ES-I3 (cell line): ENCODE measurements at regions not wholly inside any gene's neighbourhood (a gene's known extent, or its start where the extent isn't known, plus 50 kb on each side); places are given as distances from the start of the nearest gene placed in this dataset.
"Not testable (repeated sequence)": the region's sequence is repeated elsewhere in the genome, so short reads cannot be mapped to it uniquely, and the experiment has no call there.

Source experiments
- H3K36me3 ChIP-seq: 2 replicates; pipeline ENCODE4 v1.6.1; 2013; ENCODE audit warnings: mild to moderate bottlenecking, low read length, control low read depth, moderate library complexity; ENCODE audit not compliant: insufficient read depth
- H3K4me1 ChIP-seq: 2 replicates; pipeline ENCODE4 v1.6.1; 2013; ENCODE audit warnings: mild to moderate bottlenecking, control low read depth, low read length; ENCODE audit not compliant: insufficient read depth
- H3K9ac ChIP-seq: 2 replicates; pipeline ENCODE4 v1.6.1; 2013; ENCODE audit warnings: low read depth, mild to moderate bottlenecking, low read length, moderate library complexity
- H3K9me3 ChIP-seq: 2 replicates; pipeline ENCODE4 v1.6.1; 2013; ENCODE audit warnings: mild to moderate bottlenecking, low read length, moderate library complexity; ENCODE audit not compliant: control insufficient read depth, insufficient read depth

- peaks cover 6% of the 10 kb centered on the region for H3K4me1 ChIP-seq
- H3K9ac ChIP-seq = no peak overlapping the region
- H3K36me3 ChIP-seq = no peaks in the 10 kb centered on the region; the same call in 1 of the 2 replicates
- no peaks in the 10 kb centered on the region for H3K9me3 ChIP-seq
These were observed 402.5 kb downstream of the RPS24 start for GRCh38 chr10:78436222-78436573.

- no peaks in the 10 kb centered on the region; the same call in 1 of the 2 replicates for H3K36me3 ChIP-seq
- no peak overlapping the region for H3K9ac ChIP-seq
- H3K9me3 ChIP-seq = no peaks in the 10 kb centered on the region
- peaks cover 6% of the 10 kb centered on the region for H3K4me1 ChIP-seq
These were observed 403.2 kb downstream of the RPS24 start for GRCh38 chr10:78436706-78437406.

GRCh38 chr10:78437407-78437768 lies 403.7 kb downstream of the RPS24 start:
- peaks cover 6% of the 10 kb centered on the region for H3K4me1 ChIP-seq
- no peak overlapping the region for H3K9ac ChIP-seq
- no peaks in the 10 kb centered on the region for H3K9me3 ChIP-seq
- H3K36me3 ChIP-seq = no peaks in the 10 kb centered on the region; the same call in 1 of the 2 replicates

- no peaks in the 10 kb centered on the region; the same call in 1 of the 2 replicates for H3K36me3 ChIP-seq
- no peaks in the 10 kb centered on the region for H3K9me3 ChIP-seq
- H3K9ac ChIP-seq = no peak overlapping the region
- H3K4me1 ChIP-seq = no peaks in the 10 kb centered on the region
These were observed 404.6 kb downstream of the RPS24 start for GRCh38 chr10:78437998-78438906.

- no peak overlapping the region for H3K9ac ChIP-seq
- H3K4me1 ChIP-seq = no peaks in the 10 kb centered on the region
- no peaks in the 10 kb centered on the region; the same call in 1 of the 2 replicates for H3K36me3 ChIP-seq
- no peaks in the 10 kb centered on the region for H3K9me3 ChIP-seq
These were observed 405.5 kb downstream of the RPS24 start for GRCh38 chr10:78438907-78439809.

GRCh38 chr10:78441010-78441409 lies 407.3 kb downstream of the RPS24 start:
- H3K9ac ChIP-seq = no peak overlapping the region
- no peaks in the 10 kb centered on the region; the same call in 1 of the 2 replicates for H3K36me3 ChIP-seq
- H3K4me1 ChIP-seq = no peaks in the 10 kb centered on the region
- no peaks in the 10 kb centered on the region for H3K9me3 ChIP-seq

GRCh38 chr10:78441694-78442093 lies 408.0 kb downstream of the RPS24 start:
- Histone ChIP-seq H3K4me1 (no peaks in the 10 kb centered on the region), H3K9me3 (no peaks in the 10 kb centered on the region), H3K9ac (no peak overlapping the region), H3K36me3 (no peaks in the 10 kb centered on the region; the same call in 1 of the 2 replicates)

GRCh38 chr10:78442836-78443550 lies 409.3 kb downstream of the RPS24 start:
- no peak overlapping the region for H3K9ac ChIP-seq
- no peaks in the 10 kb centered on the region for H3K9me3 ChIP-seq
- H3K36me3 ChIP-seq = no peaks in the 10 kb centered on the region
- no peaks in the 10 kb centered on the region for H3K4me1 ChIP-seq

- Histone ChIP-seq H3K36me3 (no peaks in the 10 kb centered on the region), H3K9ac (no peak overlapping the region), H3K9me3 (no peaks in the 10 kb centered on the region), H3K4me1 (no peaks in the 10 kb centered on the region)
These were observed 410.4 kb downstream of the RPS24 start for GRCh38 chr10:78443900-78444571.

- H3K4me1 ChIP-seq, H3K36me3 ChIP-seq, H3K9ac ChIP-seq, H3K9me3 ChIP-seq: not testable (repeated sequence)
These were observed 411.1 kb downstream of the RPS24 start for GRCh38 chr10:78444741-78445140.

GRCh38 chr10:78445308-78445707 lies 411.6 kb downstream of the RPS24 start:
- Histone ChIP-seq H3K4me1 (no peaks in the 10 kb centered on the region), H3K9me3 (no peaks in the 10 kb centered on the region), H3K36me3 (no peaks in the 10 kb centered on the region)

GRCh38 chr10:78448470-78448869 lies 414.8 kb downstream of the RPS24 start:
- no peaks in the 10 kb centered on the region for H3K4me1 ChIP-seq
- H3K36me3 ChIP-seq = no peaks in the 10 kb centered on the region
- H3K9me3 ChIP-seq = no peaks in the 10 kb centered on the region
- H3K9ac ChIP-seq = no peak overlapping the region

More at GRCh38 chr10:78445308-78445707, 411.6 kb downstream of the RPS24 start:
- H3K9ac ChIP-seq = no peak overlapping the region

GRCh38 chr10:78448994-78449418 lies 415.3 kb downstream of the RPS24 start:
- H3K9ac ChIP-seq = no peak overlapping the region
- H3K36me3 ChIP-seq = no peaks in the 10 kb centered on the region
- no peaks in the 10 kb centered on the region for H3K4me1 ChIP-seq
- H3K9me3 ChIP-seq = no peaks in the 10 kb centered on the region
